Fibroblast of lung (primary cell): ENCODE measurements at regions not wholly inside any gene's neighbourhood (a gene's known extent, or its start where the extent isn't known, plus 50 kb on each side); places are given as distances from the start of the nearest gene placed in this dataset.

Experiments
- CTCF ChIP-seq, 2 donors: IDR thresholded peaks in 1 of 2; conservative IDR thresholded peaks in 1 of 2; 1 replicate in 1 of 2; 2 replicates in 1 of 2; pipeline ENCODE4 v1.5.1; 2011 to 2012; ENCODE audit warnings: low read length in 2 of 2, control low read depth in 1 of 2, inconsistent platforms in 1 of 2, low read depth in 1 of 2, mild to moderate bottlenecking in 1 of 2
- EZH2 ChIP-seq: IDR thresholded peaks from 2 replicates; pipeline ENCODE4 v1.5.1; 2012; ENCODE audit warnings: low read length, control low read depth, mild to moderate bottlenecking; ENCODE audit errors: missing control alignments

- TF ChIP-seq CTCF (conservative IDR thresholded peaks at IDR 0.05 in 1 of 2, IDR thresholded peaks at IDR 0.05 in 1 of 2; ENCODE audit: low read depth in 1 of 2, low read length in 2 of 2) (no peak), EZH2 (no peak)
Observed at GRCh38 chr11:19418221-19418620, 177.5 kb upstream of the E2F8 start.
